Stimulated activated naive CD8-positive, alpha-beta T cell treated with anti-CD3 and anti-CD28 coated beads, Interleukin-15, Interleukin-2, amounts not matched to agents 100 ng/mL and 50 ng/mL, for 24 hours (primary cell): ENCODE measurements at regions not wholly inside any gene's neighbourhood (a gene's known extent, or its start where the extent isn't known, plus 50 kb on each side); places are given as distances from the start of the nearest gene placed in this dataset.
"Not testable (repeated sequence)": the region's sequence is repeated elsewhere in the genome, so short reads cannot be mapped to it uniquely, and the experiment has no call there.

Experiments used
- H3K27ac Mint-ChIP-seq: one replicate; pipeline ENCODE4 v1.8.0; 2021; ENCODE audit warnings: mild to moderate bottlenecking, mixed read lengths
- H3K27me3 Mint-ChIP-seq: one replicate; pipeline ENCODE4 v1.8.0; 2021; ENCODE audit warnings: mixed read lengths
- H3K36me3 Mint-ChIP-seq: one replicate; pipeline ENCODE4 v1.8.0; 2021; ENCODE audit warnings: low read depth, mixed read lengths
- H3K4me1 Mint-ChIP-seq: one replicate; pipeline ENCODE4 v1.8.0; 2021; ENCODE audit warnings: low read depth, mixed read lengths
- H3K4me3 Mint-ChIP-seq: one replicate; pipeline ENCODE4 v1.8.0; 2021; ENCODE audit warnings: mild to moderate bottlenecking, mixed read lengths
- H3K9me3 Mint-ChIP-seq: one replicate; pipeline ENCODE4 v1.8.0; 2021; ENCODE audit warnings: mixed read lengths

DNA sequence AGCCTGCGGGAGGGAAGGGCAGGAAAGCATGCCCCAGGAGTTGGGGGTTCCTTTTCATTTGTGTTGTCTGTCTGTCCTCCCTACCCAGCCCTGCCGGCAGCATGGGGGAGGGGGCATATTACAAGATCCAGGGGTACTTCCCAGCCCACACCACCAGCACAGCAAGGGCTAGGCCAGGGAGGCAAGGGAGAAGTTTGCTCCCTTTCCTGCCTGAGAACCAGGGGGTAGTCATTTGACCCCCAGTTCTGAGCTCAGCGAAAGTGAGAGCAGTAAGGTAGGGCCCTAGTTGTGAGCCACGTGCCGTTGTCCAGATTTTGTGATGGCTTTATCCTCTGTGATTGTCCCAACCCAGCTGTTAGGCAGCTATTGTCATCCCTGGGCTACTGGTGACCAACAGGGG, 364.7 kb downstream of the BCL11B start:
- no peaks in the 10 kb centered on the region for H3K27me3 Mint-ChIP-seq
- no peaks in the 10 kb centered on the region for H3K36me3 Mint-ChIP-seq
- no peak overlapping the region for H3K4me3 Mint-ChIP-seq
- no peak overlapping the region for H3K27ac Mint-ChIP-seq
- peaks cover 13% of the 10 kb centered on the region for H3K4me1 Mint-ChIP-seq
- H3K9me3 Mint-ChIP-seq, result no peaks in the 10 kb centered on the region

DNA sequence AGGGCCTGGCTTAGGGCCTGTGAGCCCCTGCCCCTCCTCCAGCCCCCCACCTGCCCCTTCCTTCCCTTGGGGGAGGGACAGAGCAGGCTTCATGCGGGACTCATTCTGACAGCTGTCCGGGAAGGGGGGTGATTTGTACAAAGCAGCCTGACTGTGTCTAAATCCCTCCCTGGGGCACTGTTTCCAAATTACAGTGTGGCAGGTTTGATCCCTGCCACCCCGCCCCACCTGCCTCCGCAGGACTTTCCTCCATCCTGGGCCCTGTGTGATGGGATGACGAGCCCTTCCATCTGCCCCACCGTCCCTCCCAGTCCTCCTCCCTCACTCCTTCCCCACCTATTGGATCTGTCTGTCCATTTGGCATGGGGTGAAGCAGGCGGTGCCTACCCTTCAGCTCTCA, 363.9 kb downstream of the BCL11B start:
- Mint-ChIP-seq H3K4me1 (peaks cover 19% of the 10 kb centered on the region), H3K4me3 (no peak overlapping the region), H3K27me3 (no peaks in the 10 kb centered on the region), H3K27ac (no peak overlapping the region), H3K36me3 (no peaks in the 10 kb centered on the region), H3K9me3 (no peaks in the 10 kb centered on the region)

DNA sequence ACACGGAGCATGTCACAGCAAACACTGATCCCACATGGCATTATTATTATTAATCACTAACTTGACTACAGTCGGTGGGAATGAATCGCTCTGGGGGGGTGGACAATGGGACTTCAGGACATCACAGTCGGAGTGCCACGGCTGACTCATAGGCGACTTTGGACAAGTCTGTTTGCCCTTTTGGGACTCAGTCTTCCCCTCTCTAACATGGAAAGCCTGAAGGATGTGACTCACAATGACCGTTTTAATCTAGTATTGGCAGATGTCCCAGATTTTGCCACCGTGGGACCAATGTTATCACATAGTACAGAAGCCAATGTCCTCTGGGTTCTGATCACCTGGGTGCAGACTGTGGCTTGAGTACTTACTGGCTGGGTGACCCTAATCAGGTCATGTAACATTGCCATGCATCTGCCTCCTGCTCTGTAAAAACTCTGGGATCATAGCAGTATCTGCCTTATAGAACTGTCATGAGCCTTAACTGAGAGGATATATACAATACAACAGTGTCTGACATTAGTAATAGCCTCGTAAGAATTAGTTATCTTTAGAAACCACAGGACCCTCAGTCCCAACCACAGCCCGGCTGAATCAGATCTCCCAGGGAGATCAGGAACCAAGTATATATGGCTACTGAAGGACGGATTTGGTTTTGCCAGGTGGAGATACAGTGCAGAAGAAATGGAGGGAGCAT, 362.6 kb downstream of the BCL11B start:
- no peak overlapping the region for H3K4me3 Mint-ChIP-seq

DNA sequence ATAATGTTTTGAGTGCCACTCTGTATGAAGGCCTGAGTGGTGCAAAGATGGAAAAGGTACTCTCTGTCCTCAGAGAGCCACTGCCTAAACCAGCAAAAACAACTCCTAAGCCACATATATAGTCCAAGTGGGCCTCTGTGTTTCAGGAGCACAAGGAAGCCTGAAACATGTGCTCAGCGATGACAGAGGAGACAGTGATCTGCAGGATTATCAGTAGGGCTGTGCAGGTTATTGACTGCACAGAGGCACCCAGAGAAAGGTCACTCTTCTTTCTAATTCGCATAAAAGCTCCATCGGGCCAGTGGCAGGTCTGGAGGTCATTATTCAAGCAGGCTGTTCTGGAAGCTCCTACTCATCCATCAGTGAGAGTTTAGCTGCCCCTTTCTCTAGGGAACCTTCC, 361.9 kb downstream of the BCL11B start:
- Mint-ChIP-seq H3K27me3 (no peaks in the 10 kb centered on the region), H3K4me1 (peaks cover 19% of the 10 kb centered on the region), H3K9me3 (no peaks in the 10 kb centered on the region), H3K4me3 (no peak overlapping the region), H3K36me3 (no peaks in the 10 kb centered on the region), H3K27ac (no peak overlapping the region)

More for the DNA sequence above, 362.6 kb downstream of the BCL11B start:
- no peaks in the 10 kb centered on the region for H3K27me3 Mint-ChIP-seq
- no peaks in the 10 kb centered on the region for H3K9me3 Mint-ChIP-seq
- H3K4me1 Mint-ChIP-seq, result peaks cover 19% of the 10 kb centered on the region
- H3K36me3 Mint-ChIP-seq, result no peaks in the 10 kb centered on the region
- no peak overlapping the region for H3K27ac Mint-ChIP-seq

DNA sequence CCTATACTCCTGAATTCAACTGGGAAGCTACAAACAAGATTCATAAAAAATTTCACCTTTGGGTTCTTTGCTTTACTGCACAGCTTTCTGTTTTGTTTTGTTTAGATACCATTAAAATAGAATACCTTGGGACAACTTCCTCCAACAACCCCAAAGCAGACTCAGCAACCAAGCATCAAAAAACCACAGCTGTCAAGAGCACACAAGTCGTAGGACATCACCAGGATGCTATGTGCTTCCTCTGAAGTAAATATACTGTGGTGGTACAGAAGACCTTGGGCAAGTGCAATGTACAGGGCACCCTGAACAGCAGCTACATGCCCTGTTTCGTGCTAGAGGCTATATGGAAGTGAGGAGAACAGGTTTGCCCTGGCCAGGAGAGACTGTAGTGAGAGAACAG, 359.3 kb downstream of the BCL11B start:
- no peak overlapping the region for H3K27ac Mint-ChIP-seq
- H3K4me3 Mint-ChIP-seq, result no peak overlapping the region
- peaks cover 19% of the 10 kb centered on the region for H3K4me1 Mint-ChIP-seq
- no peaks in the 10 kb centered on the region for H3K9me3 Mint-ChIP-seq
- H3K27me3 Mint-ChIP-seq, result no peaks in the 10 kb centered on the region
- H3K36me3 Mint-ChIP-seq, result no peaks in the 10 kb centered on the region

DNA sequence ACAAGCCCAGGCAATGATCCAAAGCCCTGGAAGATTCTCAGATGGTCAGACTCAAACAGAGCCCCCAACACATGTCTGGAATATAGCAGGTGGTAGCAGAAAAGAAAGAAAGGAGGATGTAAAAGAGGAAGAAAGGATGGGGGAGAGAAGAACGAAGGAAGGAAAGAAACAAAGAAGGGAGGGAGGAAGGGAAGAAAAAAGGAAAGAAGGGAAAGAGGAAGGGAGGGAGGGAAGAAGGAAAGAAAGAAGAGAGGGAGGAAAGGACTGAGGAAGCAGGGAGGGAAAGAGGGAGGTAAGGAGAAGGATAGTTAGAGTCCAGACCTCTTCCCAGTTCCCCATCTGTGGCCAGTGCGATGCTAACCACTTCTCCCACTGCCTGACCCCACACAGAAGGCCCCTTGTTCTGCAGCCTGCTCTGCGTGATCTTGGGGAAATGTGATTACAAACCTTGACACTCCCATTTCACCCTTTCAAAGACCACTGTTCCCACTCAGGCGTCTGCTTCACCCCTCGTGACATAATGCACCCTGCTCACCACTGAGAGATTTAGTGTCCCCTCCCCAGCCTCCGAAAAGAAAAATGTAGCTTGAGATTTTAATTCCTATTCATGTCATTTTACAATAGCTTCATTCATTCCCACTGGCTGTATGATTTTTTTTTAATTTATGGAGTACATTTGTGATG, 357.9 kb downstream of the BCL11B start:
- peaks cover 18% of the 10 kb centered on the region for H3K4me1 Mint-ChIP-seq
- H3K27ac Mint-ChIP-seq, result no peak overlapping the region
- no peaks in the 10 kb centered on the region for H3K9me3 Mint-ChIP-seq
- no peak overlapping the region for H3K4me3 Mint-ChIP-seq
- no peaks in the 10 kb centered on the region for H3K36me3 Mint-ChIP-seq
- H3K27me3 Mint-ChIP-seq, result no peaks in the 10 kb centered on the region

DNA sequence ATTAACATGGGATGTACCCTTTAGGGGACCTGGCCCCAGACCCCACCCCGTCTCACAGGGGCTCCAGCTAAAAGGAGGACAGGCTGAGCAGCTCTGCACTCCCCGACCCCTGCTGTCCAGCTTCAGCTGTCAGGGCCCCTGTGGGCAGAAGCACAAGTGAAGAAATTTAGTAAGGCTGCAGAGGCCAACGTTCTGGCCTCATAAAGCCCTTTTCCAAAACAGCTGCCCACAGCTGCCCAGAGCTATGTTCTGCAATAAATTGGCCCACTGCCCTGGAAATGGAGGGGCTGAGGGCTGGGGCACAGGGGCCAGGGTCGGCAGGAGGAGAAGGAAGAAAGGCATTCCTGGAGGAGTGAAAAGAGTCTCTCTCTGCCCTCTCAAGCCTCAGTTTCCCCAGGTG, 357.1 kb downstream of the BCL11B start:
- Mint-ChIP-seq H3K27me3 (no peaks in the 10 kb centered on the region), H3K9me3 (no peaks in the 10 kb centered on the region), H3K36me3 (no peaks in the 10 kb centered on the region), H3K4me3 (no peak overlapping the region), H3K27ac (no peak overlapping the region), H3K4me1 (peaks cover 13% of the 10 kb centered on the region)

DNA sequence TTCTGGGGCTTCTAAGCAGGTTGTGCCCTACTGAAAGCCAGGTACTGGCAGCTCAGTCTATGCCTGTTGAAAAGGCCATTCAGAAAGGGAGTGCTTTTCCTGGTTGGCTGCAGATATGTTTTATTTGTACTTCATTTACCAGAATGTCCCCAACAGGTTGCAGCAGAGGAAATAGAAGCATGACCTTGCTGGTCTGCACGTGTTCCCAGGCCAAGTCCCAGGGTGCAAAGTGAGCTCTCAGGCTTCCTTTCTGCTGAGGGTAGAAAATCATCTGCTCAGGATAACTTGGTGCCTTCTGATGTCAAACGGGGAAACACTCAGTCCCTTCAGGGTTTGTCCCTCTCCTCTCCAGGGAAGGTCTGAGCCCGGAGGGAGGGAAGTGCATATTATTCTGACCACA, 356.4 kb downstream of the BCL11B start:
- H3K4me1 Mint-ChIP-seq, result peaks cover 13% of the 10 kb centered on the region
- H3K36me3 Mint-ChIP-seq, result no peaks in the 10 kb centered on the region
- peaks cover 2% of the 10 kb centered on the region for H3K9me3 Mint-ChIP-seq
- no peak overlapping the region for H3K27ac Mint-ChIP-seq
- no peak overlapping the region for H3K4me3 Mint-ChIP-seq
- H3K27me3 Mint-ChIP-seq, result no peaks in the 10 kb centered on the region

DNA sequence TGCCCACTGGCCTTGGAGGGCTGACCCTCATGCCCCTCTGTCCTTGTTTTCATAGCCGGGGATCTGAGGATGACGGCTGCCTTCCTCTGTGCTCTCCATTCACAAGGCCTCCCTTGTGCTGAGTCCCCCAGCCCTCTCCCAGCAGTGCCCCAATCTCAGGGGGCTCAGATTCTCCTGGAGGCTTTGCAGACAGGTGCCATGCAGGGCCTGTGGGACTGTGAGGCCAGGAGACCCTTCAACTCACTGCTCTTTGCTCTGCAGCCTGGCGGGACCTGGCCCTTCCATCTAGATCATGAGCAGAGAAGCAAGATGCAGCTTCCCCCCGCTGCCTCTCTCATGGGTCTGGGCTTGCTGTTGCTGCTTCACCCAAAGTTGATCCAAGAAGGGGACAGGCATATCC, 356.0 kb downstream of the BCL11B start:
- H3K27me3 Mint-ChIP-seq, result no peaks in the 10 kb centered on the region
- no peaks in the 10 kb centered on the region for H3K36me3 Mint-ChIP-seq
- H3K27ac Mint-ChIP-seq, result no peak overlapping the region
- peaks cover 6% of the 10 kb centered on the region for H3K9me3 Mint-ChIP-seq
- H3K4me3 Mint-ChIP-seq, result no peak overlapping the region
- peaks cover 13% of the 10 kb centered on the region for H3K4me1 Mint-ChIP-seq

DNA sequence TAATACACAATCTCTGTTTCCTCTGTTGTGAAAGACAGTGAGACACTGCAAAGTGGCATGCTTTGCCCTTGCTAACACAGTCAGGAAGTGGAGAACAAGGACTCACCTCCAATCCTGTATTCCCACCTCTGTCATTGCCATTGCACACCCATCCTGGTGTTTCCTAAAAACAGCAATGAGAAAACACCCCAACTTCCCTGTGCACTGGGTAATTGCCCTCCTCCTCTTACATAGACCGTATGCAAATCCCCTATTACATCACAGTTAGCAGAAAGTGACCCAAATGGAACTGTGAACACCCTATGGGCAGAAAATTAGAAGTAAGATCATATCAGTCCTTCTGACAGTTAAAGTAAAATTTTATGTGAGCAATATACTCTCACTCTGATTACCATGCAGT, 355.5 kb downstream of the BCL11B start:
- Mint-ChIP-seq H3K27me3 (no peaks in the 10 kb centered on the region), H3K4me1 (peaks cover 13% of the 10 kb centered on the region), H3K9me3 (peaks cover 7% of the 10 kb centered on the region), H3K27ac (no peak overlapping the region), H3K36me3 (no peaks in the 10 kb centered on the region), H3K4me3 (no peak overlapping the region)

DNA sequence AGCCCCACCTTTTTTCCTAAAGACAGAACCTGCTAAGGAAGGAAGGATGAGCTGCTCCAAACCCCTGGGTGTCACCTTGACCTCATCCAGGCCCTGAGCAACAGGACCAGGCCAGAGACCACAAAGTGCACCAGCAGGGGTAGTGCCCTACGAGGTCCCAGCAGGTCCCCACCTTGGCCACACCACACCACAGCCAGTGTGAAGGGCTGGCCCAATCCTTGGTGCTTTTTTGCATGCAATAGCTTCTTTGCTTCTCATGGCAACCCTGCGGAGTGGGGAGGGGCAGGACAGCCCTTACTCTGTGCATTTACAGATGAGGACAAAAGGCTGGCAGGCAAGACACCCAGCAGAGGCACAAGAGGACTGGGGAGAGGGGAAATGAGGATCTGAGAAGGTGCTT, 352.6 kb downstream of the BCL11B start:
- no peaks in the 10 kb centered on the region for H3K27me3 Mint-ChIP-seq
- H3K36me3 Mint-ChIP-seq, result no peaks in the 10 kb centered on the region
- H3K27ac Mint-ChIP-seq, result no peak overlapping the region
- H3K9me3 Mint-ChIP-seq, result peaks cover 18% of the 10 kb centered on the region
- no peaks in the 10 kb centered on the region for H3K4me1 Mint-ChIP-seq
- H3K4me3 Mint-ChIP-seq, result no peak overlapping the region

DNA sequence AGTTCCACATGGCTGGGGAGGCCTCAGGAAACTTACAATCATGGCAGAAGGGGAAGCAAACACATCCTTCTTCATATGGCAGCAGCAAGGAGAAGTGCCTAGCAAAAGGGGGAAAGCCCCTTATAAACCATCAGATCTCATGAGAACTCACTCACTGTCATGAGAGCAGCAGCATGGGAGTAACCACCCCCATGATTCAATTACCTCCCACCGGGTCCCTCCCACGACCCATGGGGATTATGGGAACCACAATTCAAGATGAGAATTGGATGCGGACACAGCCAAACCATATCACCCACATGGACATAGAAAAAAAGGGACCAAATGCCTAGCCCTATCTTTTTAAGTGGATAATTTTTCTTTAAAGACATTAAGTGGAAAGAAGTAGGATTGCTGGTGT, 350.7 kb downstream of the BCL11B start:
- H3K27me3 Mint-ChIP-seq, H3K36me3 Mint-ChIP-seq, H3K4me3 Mint-ChIP-seq, H3K27ac Mint-ChIP-seq: not testable (repeated sequence)
- Mint-ChIP-seq H3K4me1 (peaks cover 13% of the 10 kb centered on the region), H3K9me3 (peaks cover 18% of the 10 kb centered on the region)

DNA sequence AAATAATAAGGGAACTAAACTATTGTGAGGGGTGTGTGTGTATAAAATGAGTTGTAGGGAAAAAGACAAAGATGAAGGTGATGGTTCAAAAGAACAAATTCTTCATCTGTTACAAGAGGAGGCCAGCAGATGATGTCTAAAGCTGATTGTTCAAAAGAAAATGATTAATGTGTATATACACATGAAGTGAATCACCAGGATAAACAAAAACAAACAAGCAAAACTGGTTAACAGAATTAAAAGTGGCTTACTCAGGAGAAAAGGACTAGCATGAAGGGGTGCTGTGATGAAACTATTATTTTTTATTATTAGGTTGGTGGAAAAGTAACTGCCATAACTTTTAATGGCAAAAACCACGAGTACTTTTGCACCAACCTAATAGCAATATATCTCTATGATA, 348.4 kb downstream of the BCL11B start:
- no peaks in the 10 kb centered on the region for H3K27me3 Mint-ChIP-seq
- H3K4me3 Mint-ChIP-seq, result no peak overlapping the region
- H3K27ac Mint-ChIP-seq, result no peak overlapping the region
- H3K36me3 Mint-ChIP-seq, result no peaks in the 10 kb centered on the region
- peaks cover 27% of the 10 kb centered on the region for H3K4me1 Mint-ChIP-seq
- H3K9me3 Mint-ChIP-seq, result peaks cover 18% of the 10 kb centered on the region

DNA sequence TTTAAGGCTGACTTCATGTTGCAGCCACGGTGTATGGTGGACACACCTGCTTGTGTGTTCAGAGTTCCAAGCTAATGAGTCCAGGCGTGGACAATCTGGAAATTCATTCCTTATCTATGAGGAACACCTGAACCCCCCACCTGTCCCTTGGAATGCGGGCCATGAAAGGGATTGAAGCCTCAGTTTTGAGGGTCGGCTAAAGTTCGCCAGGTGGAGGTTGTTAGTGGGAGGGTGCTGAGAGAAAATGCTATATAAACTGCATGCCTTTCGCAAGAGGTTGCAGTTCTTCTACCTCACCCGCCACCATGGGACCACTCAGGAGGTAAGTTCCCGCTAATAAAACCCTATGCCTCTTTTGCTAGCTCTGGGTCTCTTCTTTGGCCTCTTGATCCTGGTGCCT, 348.0 kb downstream of the BCL11B start:
- no peaks in the 10 kb centered on the region for H3K36me3 Mint-ChIP-seq
- no peaks in the 10 kb centered on the region for H3K27me3 Mint-ChIP-seq
- no peak overlapping the region for H3K4me3 Mint-ChIP-seq
- peaks cover 18% of the 10 kb centered on the region for H3K9me3 Mint-ChIP-seq
- no peak overlapping the region for H3K27ac Mint-ChIP-seq
- H3K4me1 Mint-ChIP-seq, result peaks cover 31% of the 10 kb centered on the region

DNA sequence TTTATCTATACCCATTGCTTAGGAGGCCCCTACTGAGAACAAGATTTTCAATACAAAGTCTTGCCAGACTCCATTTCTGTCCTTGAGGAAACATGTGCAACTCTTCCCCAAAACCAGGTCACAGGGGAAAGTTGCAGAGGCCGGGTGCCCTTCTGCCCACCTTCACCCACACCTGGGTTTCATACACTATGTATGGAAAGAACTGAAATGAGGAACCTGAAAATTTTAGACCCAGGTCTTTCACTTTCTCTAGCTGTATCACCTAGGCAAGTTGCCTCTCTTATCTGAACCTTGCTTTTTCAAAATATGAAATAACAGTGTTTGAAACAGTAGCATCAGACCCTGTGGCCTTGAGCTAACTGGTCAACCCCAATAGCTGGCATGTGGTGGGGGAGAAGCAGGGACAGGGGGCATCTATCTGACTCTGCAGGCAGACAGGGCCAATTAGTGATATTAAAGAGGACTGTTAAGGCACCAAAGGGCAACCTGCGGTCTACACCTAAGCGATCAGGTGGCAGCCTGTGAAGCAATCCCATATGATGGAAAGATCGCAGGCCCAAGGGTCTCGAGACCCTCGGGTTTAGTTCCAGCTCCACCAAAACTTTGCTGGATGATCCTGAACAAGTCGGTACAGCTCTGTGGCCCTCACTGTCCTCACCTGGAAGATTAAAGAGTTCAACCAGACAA, 346.5 kb downstream of the BCL11B start:
- peaks cover 18% of the 10 kb centered on the region for H3K9me3 Mint-ChIP-seq
- no peak overlapping the region for H3K4me3 Mint-ChIP-seq
- H3K27me3 Mint-ChIP-seq, result no peaks in the 10 kb centered on the region
- H3K4me1 Mint-ChIP-seq, result peaks cover 39% of the 10 kb centered on the region
- H3K36me3 Mint-ChIP-seq, result no peaks in the 10 kb centered on the region
- no peak overlapping the region for H3K27ac Mint-ChIP-seq
